Activated T-cell treated with anti-CD3 and anti-CD28 coated beads, Interleukin-2, amount 50 U/mL, for 24 hours (primary cell): ENCODE measurements at regions not wholly inside any gene's neighbourhood (a gene's known extent, or its start where the extent isn't known, plus 50 kb on each side); places are given as distances from the start of the nearest gene placed in this dataset.

Source experiments
- DNase-seq: peaks from one replicate; pipeline ENCODE4 v3.0.0-alpha.2; 2020
- H3K27ac Mint-ChIP-seq: 2 replicates; pipeline ENCODE4 v1.8.0; 2020; ENCODE audit warnings: mild to moderate bottlenecking, mixed read lengths
- H3K27me3 Mint-ChIP-seq: 2 replicates; pipeline ENCODE4 v1.8.0; 2020; ENCODE audit warnings: mixed read lengths
- H3K36me3 Mint-ChIP-seq: 2 replicates; pipeline ENCODE4 v1.8.0; 2020; ENCODE audit warnings: low read depth, mixed read lengths
- H3K4me1 Mint-ChIP-seq: 2 replicates; pipeline ENCODE4 v1.8.0; 2020; ENCODE audit warnings: low read depth, mixed read lengths
- H3K4me3 Mint-ChIP-seq: 2 replicates; pipeline ENCODE4 v1.8.0; 2020; ENCODE audit warnings: mild to moderate bottlenecking, moderate library complexity, mixed read lengths
- H3K9me3 Mint-ChIP-seq: 2 replicates; pipeline ENCODE4 v1.8.0; 2020; ENCODE audit warnings: mixed read lengths

DNA sequence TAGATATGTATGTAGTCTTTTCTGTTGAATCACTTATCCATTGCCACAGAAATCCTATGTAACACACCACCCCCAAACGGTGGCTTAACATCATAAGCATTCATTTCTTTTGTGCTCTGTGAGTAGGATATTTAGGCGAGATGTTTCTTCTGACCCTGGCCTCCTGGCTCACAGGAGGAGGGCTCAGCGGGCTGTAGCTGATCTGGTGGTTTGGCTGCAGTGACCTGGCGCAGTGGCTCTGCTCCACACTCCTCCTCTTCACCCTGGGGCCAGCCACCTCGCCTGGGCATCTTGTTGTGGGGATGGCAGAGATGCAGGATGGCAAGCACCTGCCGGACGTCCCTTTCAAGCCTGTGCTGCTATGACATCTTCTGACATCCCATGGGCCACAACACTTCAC lies 147.1 kb upstream of the IRS2 start:
- no peaks in the 10 kb centered on the region for H3K4me1 Mint-ChIP-seq
- no peak overlapping the region for H3K4me3 Mint-ChIP-seq
- peaks cover 3% of the 10 kb centered on the region for H3K9me3 Mint-ChIP-seq
- no peak for DNase-seq
- H3K27me3 Mint-ChIP-seq: no peaks in the 10 kb centered on the region
- no peak overlapping the region for H3K27ac Mint-ChIP-seq
- no peaks in the 10 kb centered on the region for H3K36me3 Mint-ChIP-seq

DNA sequence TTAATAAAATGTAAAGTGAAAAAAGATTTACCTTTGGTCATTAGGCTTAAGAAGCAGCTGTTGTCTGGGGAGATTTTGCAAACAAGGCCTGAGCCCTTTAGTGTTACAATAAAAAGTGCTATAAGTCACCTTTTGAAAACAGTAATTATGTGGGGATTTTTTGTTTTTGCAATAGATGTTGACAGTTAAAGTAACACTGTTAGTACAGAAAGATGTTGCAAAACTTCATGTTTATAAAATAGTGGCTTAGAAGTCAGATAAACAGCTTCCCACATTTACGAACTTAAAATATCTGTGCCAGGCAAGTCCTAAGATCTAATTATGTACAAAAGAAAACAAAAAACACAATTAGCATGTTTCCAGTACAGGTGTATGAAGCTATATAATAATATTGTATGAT lies 138.0 kb upstream of the IRS2 start:
- H3K9me3 Mint-ChIP-seq: no peaks in the 10 kb centered on the region
- H3K4me1 Mint-ChIP-seq: no peaks in the 10 kb centered on the region
- H3K36me3 Mint-ChIP-seq: no peaks in the 10 kb centered on the region
- DNase-seq: no peak
- no peak overlapping the region for H3K27ac Mint-ChIP-seq
- no peak overlapping the region for H3K4me3 Mint-ChIP-seq
- H3K27me3 Mint-ChIP-seq: peaks cover 20% of the 10 kb centered on the region

- H3K36me3 Mint-ChIP-seq: no peaks in the 10 kb centered on the region
- no peak overlapping the region for H3K27ac Mint-ChIP-seq
- H3K27me3 Mint-ChIP-seq: peaks cover 20% of the 10 kb centered on the region
- DNase-seq: no peak
- no peaks in the 10 kb centered on the region for H3K4me1 Mint-ChIP-seq
- no peak overlapping the region for H3K4me3 Mint-ChIP-seq
- H3K9me3 Mint-ChIP-seq: no peaks in the 10 kb centered on the region
Observed at GRCh38 chr13:109922518-109922917, 136.1 kb upstream of the IRS2 start.

GRCh38 chr13:109919715-109920375 lies 133.5 kb upstream of the IRS2 start:
- Mint-ChIP-seq H3K36me3 (no peaks in the 10 kb centered on the region), H3K4me1 (no peaks in the 10 kb centered on the region), H3K27ac (no peak overlapping the region), H3K27me3 (peaks cover 20% of the 10 kb centered on the region), H3K9me3 (no peaks in the 10 kb centered on the region), H3K4me3 (no peak overlapping the region)
- no peak for DNase-seq

- Mint-ChIP-seq H3K4me3 (no peak overlapping the region), H3K9me3 (no peaks in the 10 kb centered on the region), H3K27me3 (peaks cover 20% of the 10 kb centered on the region), H3K4me1 (no peaks in the 10 kb centered on the region), H3K27ac (no peak overlapping the region), H3K36me3 (no peaks in the 10 kb centered on the region)
- no peak for DNase-seq
Observed at GRCh38 chr13:109918179-109918711, 131.9 kb upstream of the IRS2 start.

- Mint-ChIP-seq H3K27ac (no peak overlapping the region), H3K27me3 (peaks cover 20% of the 10 kb centered on the region), H3K36me3 (no peaks in the 10 kb centered on the region), H3K9me3 (no peaks in the 10 kb centered on the region), H3K4me3 (no peak overlapping the region), H3K4me1 (no peaks in the 10 kb centered on the region)
- no peak for DNase-seq
Observed at GRCh38 chr13:109917422-109917821, 131.0 kb upstream of the IRS2 start.

DNA sequence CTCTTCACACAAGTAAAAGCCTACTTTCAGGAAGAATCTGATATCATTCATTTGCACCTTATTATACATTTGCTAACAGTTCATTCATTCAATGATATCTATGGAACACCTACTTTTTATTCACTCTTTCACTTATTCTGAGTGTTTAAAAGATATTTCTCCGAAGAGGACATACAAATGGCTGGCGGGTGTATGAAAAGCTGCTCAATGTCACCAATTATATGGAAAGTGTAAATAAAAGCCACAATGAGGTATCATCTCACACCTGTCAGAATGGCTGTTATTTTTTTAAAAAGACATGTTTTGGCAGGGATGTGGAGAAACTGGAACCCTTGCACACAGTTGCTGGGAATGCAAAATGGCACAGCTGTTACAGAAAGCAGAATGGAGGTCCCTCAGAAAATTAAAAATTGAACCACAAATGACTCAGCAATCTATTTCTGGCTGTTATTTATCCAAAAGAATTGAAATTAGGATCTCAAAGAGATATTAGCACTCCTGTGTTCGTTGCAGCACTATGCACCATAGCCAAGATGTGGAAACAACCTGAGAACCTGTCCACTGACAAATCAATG lies 127.6 kb upstream of the IRS2 start:
- H3K4me3 Mint-ChIP-seq: no peak overlapping the region
- no peaks in the 10 kb centered on the region for H3K36me3 Mint-ChIP-seq
- no peak for DNase-seq
- H3K27ac Mint-ChIP-seq: no peak overlapping the region
- peaks cover 15% of the 10 kb centered on the region for H3K27me3 Mint-ChIP-seq
- no peaks in the 10 kb centered on the region for H3K4me1 Mint-ChIP-seq
- no peaks in the 10 kb centered on the region for H3K9me3 Mint-ChIP-seq

DNA sequence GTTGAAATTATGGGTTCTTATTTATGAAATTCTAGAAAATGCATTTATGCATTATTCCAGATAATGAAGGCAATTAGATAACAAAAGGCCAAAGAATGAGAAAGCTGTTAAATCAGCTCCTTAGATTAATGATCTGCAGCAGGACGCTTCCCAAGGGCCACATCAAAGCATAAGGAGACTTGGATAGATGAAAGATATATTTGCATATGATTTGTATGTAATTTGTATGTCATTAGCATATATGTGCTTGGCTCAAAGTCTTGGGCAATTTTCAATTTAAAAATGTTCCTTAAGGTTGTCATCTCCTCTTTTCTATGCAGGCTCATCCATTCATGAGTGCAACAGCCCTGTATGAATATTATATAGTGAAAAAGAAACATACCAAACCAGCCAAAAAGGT lies 126.8 kb upstream of the IRS2 start:
- Mint-ChIP-seq H3K27ac (no peak overlapping the region), H3K4me1 (no peaks in the 10 kb centered on the region), H3K36me3 (no peaks in the 10 kb centered on the region), H3K9me3 (no peaks in the 10 kb centered on the region), H3K4me3 (no peak overlapping the region), H3K27me3 (peaks cover 15% of the 10 kb centered on the region)
- no peak for DNase-seq

GRCh38 chr13:109910194-109910593 lies 123.8 kb upstream of the IRS2 start:
- no peaks in the 10 kb centered on the region for H3K9me3 Mint-ChIP-seq
- no peaks in the 10 kb centered on the region for H3K4me1 Mint-ChIP-seq
- no peaks in the 10 kb centered on the region for H3K36me3 Mint-ChIP-seq
- no peak overlapping the region for H3K27ac Mint-ChIP-seq
- DNase-seq: no peak
- no peak overlapping the region for H3K4me3 Mint-ChIP-seq
- peaks cover 15% of the 10 kb centered on the region for H3K27me3 Mint-ChIP-seq

DNA sequence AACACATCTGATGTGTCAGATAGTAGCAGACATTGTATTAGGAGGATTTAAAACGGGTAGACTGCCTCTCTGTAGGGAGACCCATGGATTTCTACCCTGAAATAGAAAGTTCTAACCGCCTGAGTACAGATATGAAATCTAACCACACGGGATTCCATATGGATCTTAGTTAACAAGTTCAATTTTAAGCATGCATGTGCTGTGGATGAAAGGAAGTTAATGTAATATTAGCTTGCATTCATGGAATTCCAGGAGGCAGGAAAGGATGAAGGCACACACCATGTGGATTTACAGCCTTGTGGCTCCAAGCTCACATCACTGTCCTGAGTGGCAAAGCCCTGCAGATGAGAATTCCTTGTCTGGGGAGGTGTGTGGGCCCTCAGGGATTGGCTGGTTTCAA lies 120.6 kb upstream of the IRS2 start:
- H3K27ac Mint-ChIP-seq: no peak overlapping the region
- DNase-seq: no peak
- H3K27me3 Mint-ChIP-seq: peaks cover 14% of the 10 kb centered on the region
- no peaks in the 10 kb centered on the region for H3K9me3 Mint-ChIP-seq
- no peaks in the 10 kb centered on the region for H3K4me1 Mint-ChIP-seq
- H3K36me3 Mint-ChIP-seq: no peaks in the 10 kb centered on the region
- H3K4me3 Mint-ChIP-seq: no peak overlapping the region

- Mint-ChIP-seq H3K4me3 (no peak overlapping the region), H3K4me1 (no peaks in the 10 kb centered on the region), H3K36me3 (no peaks in the 10 kb centered on the region), H3K27me3 (peaks cover 4% of the 10 kb centered on the region), H3K27ac (no peak overlapping the region), H3K9me3 (no peaks in the 10 kb centered on the region)
- DNase-seq: no peak
Observed at GRCh38 chr13:109904218-109904617, 117.8 kb upstream of the IRS2 start.

DNA sequence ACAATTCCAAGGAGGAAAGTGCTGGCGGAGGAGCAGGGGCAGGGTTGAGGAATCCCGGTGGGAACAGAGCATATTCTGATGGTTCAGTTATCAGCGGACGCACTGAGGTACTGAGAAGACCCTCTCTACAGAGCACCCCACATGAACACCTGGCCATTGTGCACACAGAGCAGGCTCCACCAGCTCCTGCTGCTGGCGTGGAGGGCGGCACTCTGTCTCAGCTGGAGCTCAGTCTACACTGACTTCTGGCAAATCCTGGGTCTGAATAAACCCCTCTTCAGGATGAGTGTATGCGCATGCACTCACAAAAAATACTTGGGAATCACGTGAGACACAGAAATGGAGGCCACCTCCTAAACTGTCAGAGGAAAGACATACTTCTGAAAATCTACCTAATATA lies 114.4 kb upstream of the IRS2 start:
- Mint-ChIP-seq H3K36me3 (no peaks in the 10 kb centered on the region), H3K9me3 (no peaks in the 10 kb centered on the region), H3K4me1 (no peaks in the 10 kb centered on the region), H3K27me3 (peaks cover 23% of the 10 kb centered on the region), H3K27ac (no peak overlapping the region), H3K4me3 (no peak overlapping the region)
- DNase-seq: no peak

DNA sequence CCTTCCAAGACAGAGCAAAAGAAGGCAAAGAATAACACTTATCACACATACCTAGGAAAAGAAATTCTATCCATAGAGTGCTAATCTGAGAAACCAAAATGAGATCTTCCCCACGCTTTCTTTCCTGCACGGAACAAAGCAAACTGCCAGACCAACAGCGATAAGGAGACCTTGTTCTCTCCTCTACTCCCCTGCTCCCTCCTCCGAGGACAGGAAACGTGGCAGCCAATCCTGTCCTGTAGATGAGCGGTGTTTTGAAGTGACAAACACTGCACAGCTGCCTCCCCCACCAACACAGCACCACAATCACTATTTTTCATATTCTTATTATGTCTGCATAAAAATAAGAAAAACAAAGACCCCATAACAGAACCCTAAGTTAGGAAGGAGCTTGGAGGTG lies 113.9 kb upstream of the IRS2 start:
- Mint-ChIP-seq H3K36me3 (no peaks in the 10 kb centered on the region), H3K4me1 (no peaks in the 10 kb centered on the region), H3K27ac (no peak overlapping the region), H3K4me3 (no peak overlapping the region), H3K27me3 (peaks cover 25% of the 10 kb centered on the region), H3K9me3 (no peaks in the 10 kb centered on the region)
- DNase-seq: no peak

DNA sequence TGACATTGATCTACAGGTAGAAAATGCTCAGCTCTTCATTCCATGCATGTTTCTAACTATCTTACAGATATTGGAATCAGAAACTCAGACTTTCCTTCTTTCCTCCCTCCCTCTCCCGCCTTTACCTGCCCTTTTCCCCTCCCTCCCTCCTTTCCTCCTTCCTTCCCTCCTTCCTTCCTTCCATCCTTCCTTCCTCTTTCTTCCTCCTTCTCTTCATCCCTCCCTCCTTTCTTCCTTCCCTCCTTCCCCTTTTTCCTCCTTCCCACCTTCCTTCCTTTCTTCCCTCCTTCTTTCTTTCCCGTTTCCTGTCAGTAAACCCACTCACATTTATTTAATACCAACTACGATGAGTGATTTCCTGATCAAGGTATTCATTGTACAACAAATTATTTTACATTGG lies 113.4 kb upstream of the IRS2 start:
- Mint-ChIP-seq H3K4me3 (no peak overlapping the region), H3K4me1 (no peaks in the 10 kb centered on the region), H3K9me3 (no peaks in the 10 kb centered on the region), H3K27ac (no peak overlapping the region), H3K36me3 (no peaks in the 10 kb centered on the region), H3K27me3 (peaks cover 25% of the 10 kb centered on the region)
- no peak for DNase-seq

- Mint-ChIP-seq H3K4me1 (no peaks in the 10 kb centered on the region), H3K4me3 (no peak overlapping the region), H3K27ac (no peak overlapping the region), H3K36me3 (no peaks in the 10 kb centered on the region), H3K27me3 (peaks cover 25% of the 10 kb centered on the region), H3K9me3 (no peaks in the 10 kb centered on the region)
- DNase-seq: no peak
Observed at GRCh38 chr13:109899316-109899715, 112.9 kb upstream of the IRS2 start.
